Amniotic epithelial cell (primary cell): ENCODE measurements at regions not wholly inside any gene's neighbourhood (a gene's known extent, or its start where the extent isn't known, plus 50 kb on each side); places are given as distances from the start of the nearest gene placed in this dataset.
"Not testable (repeated sequence)": the region's sequence is repeated elsewhere in the genome, so short reads cannot be mapped to it uniquely, and the experiment has no call there.

Experiments
- DNase-seq: peaks from one replicate; pipeline ENCODE4 v3.0.0-alpha.2; 2010; ENCODE audit warnings: low read depth

DNA sequence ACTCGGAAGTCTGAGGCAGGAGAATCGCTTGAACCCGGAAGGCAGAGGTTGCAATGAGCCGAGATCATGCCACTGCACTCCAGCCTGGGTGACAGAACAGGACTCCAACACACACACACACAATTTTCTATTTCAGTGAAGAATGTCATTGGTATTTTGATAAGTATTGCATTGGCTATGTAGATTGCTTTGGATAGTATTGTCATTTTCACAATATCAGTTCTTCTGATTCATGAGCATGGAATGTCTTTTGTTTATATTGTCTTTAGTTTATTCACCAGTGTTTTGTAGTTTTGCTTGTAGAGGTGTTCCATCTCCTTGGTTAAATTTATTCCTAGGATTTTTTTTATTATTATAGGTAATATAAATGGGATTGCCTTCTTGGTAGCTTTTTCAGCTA lies 693.4 kb upstream of the SYT4 start:
- no peak for DNase-seq

GRCh38 chr18:43978174-43978573 lies 700.9 kb upstream of the SYT4 start:
- no peak for DNase-seq

GRCh38 chr18:43982582-43982981 lies 698.1 kb upstream of the SETBP1 start:
- no peak for DNase-seq

GRCh38 chr18:43987061-43987460 lies 693.6 kb upstream of the SETBP1 start:
- DNase-seq = not testable (repeated sequence)

GRCh38 chr18:43992741-43993140 lies 687.9 kb upstream of the SETBP1 start:
- DNase-seq = no peak

- no peak for DNase-seq
Observed at GRCh38 chr18:43994381-43994780, 686.3 kb upstream of the SETBP1 start.

DNA sequence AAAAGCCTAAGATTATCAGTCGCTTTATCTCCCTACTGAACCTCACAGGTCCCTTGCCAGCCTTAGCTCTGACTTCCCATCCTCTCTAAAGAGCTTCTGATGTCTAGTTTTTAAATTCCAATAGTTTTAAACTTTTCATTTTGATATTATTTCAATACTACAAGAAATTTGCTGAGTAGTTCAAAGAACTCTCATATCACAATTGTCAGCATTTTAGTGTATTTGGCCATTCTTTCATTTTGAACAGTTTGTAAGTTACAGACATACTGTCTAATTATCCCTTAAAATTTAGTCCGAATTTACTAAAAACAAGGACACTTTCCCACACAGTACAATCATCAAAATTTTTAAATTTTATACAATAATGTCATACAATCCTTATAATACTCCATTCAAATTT lies 666.8 kb upstream of the SETBP1 start:
- no peak for DNase-seq

DNA sequence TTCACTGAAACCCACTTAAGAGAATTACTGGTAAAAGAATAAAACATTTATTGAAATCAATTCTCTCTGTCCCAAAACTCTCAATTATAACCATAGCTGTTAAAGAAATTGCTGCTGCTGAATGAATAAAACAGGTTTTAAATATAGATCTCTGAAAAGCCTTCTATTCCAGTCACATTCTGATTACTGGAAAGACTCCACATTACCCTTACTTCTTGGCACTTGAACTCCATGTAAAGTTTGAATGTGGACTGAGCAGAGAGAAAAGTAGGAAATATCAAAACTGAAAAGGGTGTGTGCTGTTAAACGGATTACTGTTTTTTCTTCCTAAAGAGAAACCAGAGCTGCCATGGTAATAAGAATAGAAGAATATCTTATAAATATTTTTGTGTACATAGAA lies 655.3 kb upstream of the SETBP1 start:
- DNase-seq = no peak

DNA sequence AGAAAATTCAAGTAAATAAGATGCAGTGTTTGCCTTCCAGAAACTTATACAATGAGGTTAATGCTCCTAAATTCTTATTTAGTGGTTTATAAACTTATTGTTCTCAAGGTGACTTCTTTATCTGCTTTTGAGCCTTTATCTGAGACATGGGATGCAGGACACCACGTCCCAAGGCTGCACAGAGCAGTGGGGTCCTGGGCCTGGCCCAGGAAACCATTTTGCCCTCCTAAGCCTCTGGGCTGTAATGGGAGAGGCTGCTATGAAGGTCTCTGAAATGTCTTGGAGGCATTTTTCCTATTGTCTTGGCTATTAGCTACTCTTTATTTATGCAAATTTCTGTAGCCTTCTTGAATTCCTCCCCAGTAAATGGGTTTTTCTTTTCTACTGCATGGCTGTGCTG lies 652.6 kb upstream of the SETBP1 start:
- DNase-seq = no peak

DNA sequence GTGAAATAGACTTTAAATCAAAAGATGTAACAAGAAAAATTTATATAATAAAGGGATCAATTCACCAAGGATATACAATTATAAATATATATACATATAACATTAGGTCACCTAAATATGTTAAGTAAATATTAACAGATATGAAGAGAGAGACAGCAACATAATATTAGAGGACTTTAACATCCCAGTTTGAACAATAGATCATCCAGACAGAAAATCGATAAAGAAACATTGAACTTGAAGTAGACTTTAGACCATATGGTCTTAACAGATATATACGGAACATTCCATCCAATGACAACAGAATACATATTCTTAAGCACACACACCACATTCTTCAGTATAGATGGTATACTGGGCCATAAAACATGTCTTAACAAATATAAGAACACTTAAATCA lies 649.6 kb upstream of the SETBP1 start:
- DNase-seq = no peak

DNA sequence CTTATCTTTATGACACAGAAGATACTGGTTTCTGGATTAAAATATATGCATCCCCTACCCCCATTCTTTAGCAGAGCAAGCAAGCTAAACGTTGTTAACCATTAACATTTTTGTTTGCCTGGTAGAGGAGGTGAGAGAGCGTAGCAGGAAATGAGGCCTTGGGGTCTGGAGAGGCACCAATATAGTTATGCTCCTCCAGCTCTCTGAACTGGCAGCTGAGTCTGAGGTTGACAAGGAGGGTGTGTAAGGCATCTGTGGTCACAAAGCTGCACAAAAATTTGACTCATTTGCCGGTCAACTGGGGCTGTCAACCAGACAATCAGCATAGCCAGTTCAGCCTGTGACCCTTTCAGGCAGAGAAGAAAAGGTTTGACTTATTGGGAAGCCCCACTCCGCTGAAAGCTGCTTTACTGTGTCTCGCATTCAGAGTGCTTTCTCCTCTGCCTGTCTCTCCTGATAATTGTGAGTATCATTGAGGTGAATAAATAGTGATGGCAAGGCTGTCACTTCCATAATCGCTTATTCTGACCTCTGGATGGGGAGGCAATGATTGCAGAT lies 647.5 kb upstream of the SETBP1 start:
- no peak for DNase-seq

GRCh38 chr18:44035554-44035953 lies 645.1 kb upstream of the SETBP1 start:
- peak; percentile 55 for DNase-seq

DNA sequence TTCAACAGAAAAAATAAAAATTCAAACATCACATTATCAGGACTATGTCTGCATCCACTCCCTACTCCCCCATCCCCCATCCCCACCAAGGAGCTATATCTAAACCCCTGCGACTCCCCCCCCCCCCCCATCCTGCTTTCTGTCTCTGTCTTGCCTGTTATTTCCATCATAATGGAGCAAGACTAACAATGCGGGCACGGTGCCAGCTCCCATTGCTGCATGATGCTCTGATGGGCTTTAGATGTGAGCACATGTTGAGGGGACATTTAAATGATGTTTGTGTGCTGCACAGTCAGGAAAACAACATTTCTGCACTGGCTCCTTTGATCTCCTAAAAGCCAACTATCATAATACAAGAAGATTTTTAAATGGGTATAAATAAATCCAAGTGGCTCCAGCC lies 644.2 kb upstream of the SETBP1 start:
- peak; percentile 4 for DNase-seq

DNA sequence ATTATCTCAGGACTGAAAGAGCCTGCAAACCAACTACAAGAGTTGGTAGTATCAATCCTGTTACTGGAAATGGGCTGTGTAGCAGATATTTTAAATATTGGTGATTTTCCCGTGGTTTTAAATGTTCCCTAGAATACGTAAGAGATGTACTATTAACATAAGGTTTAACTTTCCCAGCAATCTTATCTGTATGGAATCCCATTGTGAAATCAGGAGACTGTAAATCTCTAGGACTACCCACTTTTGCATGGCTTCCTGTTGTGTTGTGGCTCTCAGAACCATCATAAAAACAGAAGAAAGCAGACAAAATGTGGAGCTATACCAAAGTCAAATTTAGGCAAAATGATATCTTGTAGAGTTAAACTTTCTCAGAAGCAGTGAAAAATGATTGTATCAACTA lies 641.5 kb upstream of the SETBP1 start:
- DNase-seq = peak; percentile 79

GRCh38 chr18:44039826-44040225 lies 640.9 kb upstream of the SETBP1 start:
- DNase-seq = peak; percentile 69

GRCh38 chr18:44041553-44041952 lies 639.1 kb upstream of the SETBP1 start:
- no peak for DNase-seq

- DNase-seq = no peak
Observed at GRCh38 chr18:44041961-44042360, 638.7 kb upstream of the SETBP1 start.

- DNase-seq = no peak
Observed at GRCh38 chr18:44046376-44046975, 634.2 kb upstream of the SETBP1 start.

GRCh38 chr18:44047585-44047984 lies 633.1 kb upstream of the SETBP1 start:
- no peak for DNase-seq

DNA sequence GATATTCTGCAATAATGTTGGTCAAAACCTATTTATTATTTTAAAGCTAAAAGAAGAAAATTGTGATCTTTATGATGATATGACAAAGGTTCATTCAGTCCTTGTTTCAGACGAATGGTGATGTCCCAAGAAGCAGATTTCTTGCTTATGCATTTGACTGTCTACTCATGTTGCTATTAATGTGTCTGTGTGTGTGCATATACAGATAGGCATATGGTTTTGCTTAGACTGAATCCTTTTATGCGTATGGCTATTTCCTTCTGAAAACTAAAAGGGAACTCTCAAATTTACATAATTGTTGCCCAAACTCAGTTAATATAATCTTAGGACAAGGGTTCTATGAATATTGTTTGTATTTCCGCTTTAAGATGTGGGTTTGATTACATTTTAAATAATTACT lies 632.3 kb upstream of the SETBP1 start:
- no peak for DNase-seq

- DNase-seq = no peak
Observed at GRCh38 chr18:44048846-44049245, 631.8 kb upstream of the SETBP1 start.

GRCh38 chr18:44051026-44051425 lies 629.7 kb upstream of the SETBP1 start:
- DNase-seq = no peak

DNA sequence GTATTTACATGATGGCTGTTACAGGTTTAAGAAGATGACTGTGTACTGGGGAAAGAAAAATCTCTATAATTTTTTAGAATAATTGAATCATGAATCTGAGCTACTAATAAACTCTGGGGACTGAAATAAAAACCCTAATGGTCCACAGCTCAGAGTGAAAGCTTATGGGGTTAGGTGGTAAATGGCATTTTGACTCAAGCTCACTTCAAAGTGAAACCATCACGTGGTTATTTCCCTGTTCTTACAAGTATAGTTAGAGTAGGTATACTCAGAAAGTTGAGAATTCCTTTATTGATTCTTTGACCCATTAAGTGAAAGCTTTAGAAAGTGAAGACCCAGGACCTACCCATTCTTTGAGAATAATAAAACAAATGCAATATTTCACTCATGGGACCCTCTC lies 626.2 kb upstream of the SETBP1 start:
- no peak for DNase-seq

DNA sequence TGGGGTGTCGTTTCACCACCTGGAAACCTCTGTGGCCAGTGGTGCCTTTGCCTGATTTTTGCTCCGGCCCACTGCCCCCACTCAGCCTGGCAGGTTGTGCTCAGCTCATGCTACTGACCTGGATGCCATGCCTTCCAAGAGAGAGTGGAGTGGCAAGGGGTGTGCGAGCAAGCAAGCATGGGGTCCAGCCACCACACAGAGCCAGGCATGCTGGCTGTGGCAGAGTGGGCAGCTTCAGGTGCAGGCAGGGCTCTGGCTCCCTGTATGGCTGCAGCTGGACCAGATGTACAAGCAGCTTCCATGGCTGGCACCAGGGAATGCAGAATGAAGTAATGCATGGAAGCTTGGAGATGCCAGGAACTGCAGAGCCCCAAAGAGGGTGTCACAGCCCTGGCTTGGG lies 620.5 kb upstream of the SETBP1 start:
- DNase-seq = no peak

DNA sequence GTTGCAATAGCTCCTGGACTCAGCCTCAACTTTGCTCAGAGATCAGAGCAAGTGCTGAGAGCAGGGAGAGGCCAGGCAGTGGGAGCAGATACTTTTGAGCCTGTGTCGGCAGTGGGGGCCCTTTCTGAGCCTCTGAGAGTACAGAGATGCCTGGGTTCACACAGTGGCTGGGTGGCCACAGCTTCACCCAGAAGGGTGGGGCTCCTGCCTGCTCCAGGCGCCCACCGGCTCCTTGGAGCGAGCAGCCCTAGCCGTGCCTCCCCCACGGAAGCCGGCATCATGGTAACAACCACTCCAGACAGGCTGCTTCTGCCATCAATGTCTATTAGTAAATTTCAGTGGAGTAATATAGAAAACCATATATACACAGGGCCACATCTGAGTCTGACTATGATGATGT lies 619.2 kb upstream of the SETBP1 start:
- no peak for DNase-seq
